HL-60 (cell line): ENCODE measurements at regions not wholly inside any gene's neighbourhood (a gene's known extent, or its start where the extent isn't known, plus 50 kb on each side); places are given as distances from the start of the nearest gene placed in this dataset.

Experiments used
- DNase-seq, 2 experiments: peaks; one replicate each; pipeline ENCODE4 v3.0.0-alpha.2; 2010 to 2020; ENCODE audit warnings: low read depth in 1 of 2, low spot score in 1 of 2
- H3K27ac ChIP-seq: fragments of 250-450 bp; sonication (Bioruptor Pico); replicated peaks from 2 replicates; pipeline ENCODE4 v1.5.1; 2020; ENCODE audit warnings: mild to moderate bottlenecking, moderate library complexity
- H3K27me3 ChIP-seq: fragments of 250-450 bp; sonication (Bioruptor Pico); 2 replicates; pipeline ENCODE4 v1.5.1; 2021; ENCODE audit warnings: mild to moderate bottlenecking, moderate library complexity; ENCODE audit not compliant: insufficient read depth, poor library complexity, severe bottlenecking
- H3K4me3 ChIP-seq: replicated peaks from 2 replicates; pipeline ENCODE4 v1.5.1; 2011; ENCODE audit warnings: mild to moderate bottlenecking, control low read depth, low read length; ENCODE audit not compliant: insufficient read depth
- CTCF ChIP-seq: IDR thresholded peaks from one replicate; pipeline ENCODE4 v1.5.1; 2011; ENCODE audit warnings: low read length, control low read depth, inconsistent platforms; ENCODE audit not compliant: insufficient read depth
- GABPA ChIP-seq: IDR thresholded peaks from 2 replicates; pipeline ENCODE4 v1.6.1; 2012; ENCODE audit warnings: low read depth
- POLR2AphosphoS5 ChIP-seq: IDR thresholded peaks from 2 replicates; pipeline ENCODE4 v1.6.1; 2012; ENCODE audit warnings: low read depth
- REST ChIP-seq: IDR thresholded peaks from 2 replicates; pipeline ENCODE4 v1.6.1; 2012; ENCODE audit warnings: low read depth; ENCODE audit not compliant: insufficient replicate concordance
- SPI1 ChIP-seq: IDR thresholded peaks from 2 replicates; pipeline ENCODE4 v1.6.1; 2012; ENCODE audit warnings: low read depth, mild to moderate bottlenecking, borderline replicate concordance

GRCh38 chr5:125045646-125046045, 299.2 kb upstream of the ZNF608 start:
- Histone ChIP-seq H3K27me3 (no peaks in the 10 kb centered on the region), H3K4me3 (no peak overlapping the region), H3K27ac (no peak overlapping the region)
- DNase-seq, result no peak
- TF ChIP-seq POLR2AphosphoS5 (no peak), REST (no peak), SPI1 (no peak), GABPA (no peak), CTCF (no peak)

- Histone ChIP-seq H3K27me3 (no peaks in the 10 kb centered on the region), H3K4me3 (no peak overlapping the region), H3K27ac (no peak overlapping the region)
- no peak for DNase-seq
- TF ChIP-seq CTCF (no peak), SPI1 (no peak), POLR2AphosphoS5 (no peak), GABPA (no peak), REST (no peak)
Measured at GRCh38 chr5:125046838-125047237, 300.4 kb upstream of the ZNF608 start.

GRCh38 chr5:125047871-125048270, 301.4 kb upstream of the ZNF608 start:
- no peak for DNase-seq
- no peak overlapping the region for H3K4me3 ChIP-seq
- no peaks in the 10 kb centered on the region for H3K27me3 ChIP-seq
- H3K27ac ChIP-seq, result no peak overlapping the region
- TF ChIP-seq REST (no peak), SPI1 (no peak), GABPA (no peak), POLR2AphosphoS5 (no peak), CTCF (no peak)
